ENCODE measurements at regions not wholly inside any gene's neighbourhood (a gene's known extent, or its start where the extent isn't known, plus 50 kb on each side); places are given as distances from the start of the nearest gene placed in this dataset.

DNA sequence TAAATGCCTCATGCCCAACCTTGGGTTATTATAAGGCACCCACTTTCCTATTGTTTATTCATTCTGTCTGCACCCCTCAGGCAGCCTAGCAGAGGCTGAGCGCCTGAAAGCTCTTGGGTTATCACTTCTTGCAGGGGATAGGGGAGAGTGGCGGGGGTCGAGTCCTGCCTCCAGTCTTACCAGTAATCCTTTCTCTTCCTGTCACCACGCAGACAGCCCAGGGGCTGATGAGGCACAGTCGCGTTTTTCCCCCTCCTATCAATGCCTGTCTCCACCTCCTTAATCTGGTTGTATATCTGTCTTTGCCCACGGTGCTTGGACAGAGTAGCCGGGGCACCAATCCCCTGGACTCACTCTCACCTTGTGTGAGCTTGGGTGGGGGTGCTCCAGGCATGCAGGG lies 733.1 kb downstream of the MATN1 start:
- TF ChIP-seq, protein P1, sequence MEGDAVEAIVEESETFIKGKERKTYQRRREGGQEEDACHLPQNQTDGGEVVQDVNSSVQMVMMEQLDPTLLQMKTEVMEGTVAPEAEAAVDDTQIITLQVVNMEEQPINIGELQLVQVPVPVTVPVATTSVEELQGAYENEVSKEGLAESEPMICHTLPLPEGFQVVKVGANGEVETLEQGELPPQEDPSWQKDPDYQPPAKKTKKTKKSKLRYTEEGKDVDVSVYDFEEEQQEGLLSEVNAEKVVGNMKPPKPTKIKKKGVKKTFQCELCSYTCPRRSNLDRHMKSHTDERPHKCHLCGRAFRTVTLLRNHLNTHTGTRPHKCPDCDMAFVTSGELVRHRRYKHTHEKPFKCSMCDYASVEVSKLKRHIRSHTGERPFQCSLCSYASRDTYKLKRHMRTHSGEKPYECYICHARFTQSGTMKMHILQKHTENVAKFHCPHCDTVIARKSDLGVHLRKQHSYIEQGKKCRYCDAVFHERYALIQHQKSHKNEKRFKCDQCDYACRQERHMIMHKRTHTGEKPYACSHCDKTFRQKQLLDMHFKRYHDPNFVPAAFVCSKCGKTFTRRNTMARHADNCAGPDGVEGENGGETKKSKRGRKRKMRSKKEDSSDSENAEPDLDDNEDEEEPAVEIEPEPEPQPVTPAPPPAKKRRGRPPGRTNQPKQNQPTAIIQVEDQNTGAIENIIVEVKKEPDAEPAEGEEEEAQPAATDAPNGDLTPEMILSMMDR (optimal IDR thresholded peaks at IDR 0.05 in 1 of 3, IDR thresholded peaks at IDR 0.05 in 1 of 3, conservative IDR thresholded peaks at IDR 0.05 in 1 of 3; ENCODE audit: extremely low read depth in 1 of 3, insufficient read depth in 2 of 3, low read length in 3 of 3) = no peak
- TF ChIP-seq EZH2 (IDR thresholded peaks at IDR 0.05; ENCODE audit: low read length) = no peak

All from keratinocyte (primary cell).